ENCODE measurements at regions not wholly inside any gene's neighbourhood (a gene's known extent, or its start where the extent isn't known, plus 50 kb on each side); places are given as distances from the start of the nearest gene placed in this dataset.

GRCh38 chr11:15308840-15309239 lies 194.1 kb downstream of the INSC start:
- in situ Hi-C loops (cut with HindIII; ENCODE audit: low pct_unique_long_range_greater_than_20kb, low sequenced_read_pairs) (no loop called here), intact Hi-C loops (cut with micrococcal nuclease; ENCODE audit: unreplicated experiment) (no loop called here)
- no peak overlapping the region for H3K27ac ChIP-seq (ENCODE audit: low read length)
- H3K9me3 ChIP-seq (ENCODE audit: control insufficient read depth, insufficient read depth, low read depth, low read length): no peaks in the 10 kb centered on the region
- no TSS peak for BruUV-seq (replicated peaks)
- ATAC-seq: no peak
- H3K36me3 ChIP-seq (ENCODE audit: control insufficient read depth, insufficient read depth, low read length): no peaks in the 10 kb centered on the region
- H3K27me3 ChIP-seq (ENCODE audit: control insufficient read depth, insufficient read depth, low read length): no peaks in the 10 kb centered on the region
- H3K4me3 ChIP-seq (ENCODE audit: low read depth in 2 of 2, low read length in 2 of 2): no peak overlapping the region
- DNase-seq (ENCODE audit: low read depth, low spot score): no peak
- TF ChIP-seq POLR2AphosphoS5 (IDR thresholded peaks at IDR 0.05; ENCODE audit: low read depth, low read length) (no peak), CTCF (IDR thresholded peaks at IDR 0.05) (no peak), REST (IDR thresholded peaks at IDR 0.05; ENCODE audit: insufficient read depth in 1 of 2, low read depth in 2 of 2, low read length in 1 of 2) (no peak), TCF7L2 (IDR thresholded peaks at IDR 0.05; ENCODE audit: low read depth, low read length) (no peak), SIN3A (IDR thresholded peaks at IDR 0.05; ENCODE audit: borderline replicate concordance, insufficient read depth, low read depth, low read length) (no peak)
- H3K4me1 ChIP-seq (ENCODE audit: control insufficient read depth, insufficient read depth, low read length): no peaks in the 10 kb centered on the region
- CTCF ChIA-PET: no interaction called here
- POLR2A ChIA-PET: no interaction called here

- ChIA-PET CTCF (no interaction called here), POLR2A (no interaction called here)
- Histone ChIP-seq H3K9me3 (ENCODE audit: control insufficient read depth, insufficient read depth, low read depth, low read length) (no peaks in the 10 kb centered on the region), H3K4me3 (ENCODE audit: low read depth in 2 of 2, low read length in 2 of 2) (no peak overlapping the region), H3K4me1 (ENCODE audit: control insufficient read depth, insufficient read depth, low read length) (no peaks in the 10 kb centered on the region), H3K36me3 (ENCODE audit: control insufficient read depth, insufficient read depth, low read length) (no peaks in the 10 kb centered on the region), H3K27me3 (ENCODE audit: control insufficient read depth, insufficient read depth, low read length) (no peaks in the 10 kb centered on the region), H3K27ac (ENCODE audit: low read length) (no peak overlapping the region)
- DNase-seq (ENCODE audit: low read depth, low spot score) (no peak), ATAC-seq (no peak)
- in situ Hi-C loops (cut with HindIII; ENCODE audit: low pct_unique_long_range_greater_than_20kb, low sequenced_read_pairs): no loop called here
- TF ChIP-seq TCF7L2 (IDR thresholded peaks at IDR 0.05; ENCODE audit: low read depth, low read length) (no peak), POLR2AphosphoS5 (IDR thresholded peaks at IDR 0.05; ENCODE audit: low read depth, low read length) (no peak), REST (IDR thresholded peaks at IDR 0.05; ENCODE audit: insufficient read depth in 1 of 2, low read depth in 2 of 2, low read length in 1 of 2) (no peak), SIN3A (IDR thresholded peaks at IDR 0.05; ENCODE audit: borderline replicate concordance, insufficient read depth, low read depth, low read length) (no peak), CTCF (IDR thresholded peaks at IDR 0.05) (no peak)
- intact Hi-C loops (cut with micrococcal nuclease; ENCODE audit: unreplicated experiment): no loop called here
- BruUV-seq (replicated peaks): no TSS peak
Measured at GRCh38 chr11:15309296-15309695, 194.6 kb downstream of the INSC start.

Data from Panc1 (cell line).